Stimulated activated CD4-positive, alpha-beta T cell treated with anti-CD3 and anti-CD28 coated beads, Interleukin-12 subunit alpha, Interleukin-12 subunit beta, amount 100 ng/mL, for 24 hours (primary cell): ENCODE measurements at regions not wholly inside any gene's neighbourhood (a gene's known extent, or its start where the extent isn't known, plus 50 kb on each side); places are given as distances from the start of the nearest gene placed in this dataset.
"Not testable (repeated sequence)": the region's sequence is repeated elsewhere in the genome, so short reads cannot be mapped to it uniquely, and the experiment has no call there.

Experiments
- DNase-seq, 2 experiments: peaks; one replicate each; pipeline ENCODE4 v3.0.0-alpha.2; 2020; ENCODE audit warnings: low read depth in 2 of 2

DNA sequence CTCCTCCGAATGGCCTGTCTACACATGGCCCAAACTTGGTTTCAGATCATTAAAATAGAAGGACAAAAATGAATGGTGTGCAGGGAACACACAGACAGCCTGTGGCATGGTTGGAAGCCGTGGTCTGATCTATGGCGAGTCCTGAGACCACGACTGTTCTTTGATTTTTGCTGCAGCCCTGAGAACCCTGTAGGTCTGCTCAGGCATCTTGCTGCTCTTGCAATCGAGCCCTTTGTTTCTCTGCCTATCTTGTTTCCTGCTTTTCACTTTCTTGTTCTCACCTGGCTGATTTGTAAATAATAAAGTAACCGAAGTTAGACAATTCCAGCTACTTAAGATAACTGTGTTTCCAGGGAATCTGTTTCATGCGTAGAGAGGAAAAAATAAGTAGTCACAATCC, 54.1 kb upstream of the NBPF9 start:
- DNase-seq = not testable (repeated sequence)

DNA sequence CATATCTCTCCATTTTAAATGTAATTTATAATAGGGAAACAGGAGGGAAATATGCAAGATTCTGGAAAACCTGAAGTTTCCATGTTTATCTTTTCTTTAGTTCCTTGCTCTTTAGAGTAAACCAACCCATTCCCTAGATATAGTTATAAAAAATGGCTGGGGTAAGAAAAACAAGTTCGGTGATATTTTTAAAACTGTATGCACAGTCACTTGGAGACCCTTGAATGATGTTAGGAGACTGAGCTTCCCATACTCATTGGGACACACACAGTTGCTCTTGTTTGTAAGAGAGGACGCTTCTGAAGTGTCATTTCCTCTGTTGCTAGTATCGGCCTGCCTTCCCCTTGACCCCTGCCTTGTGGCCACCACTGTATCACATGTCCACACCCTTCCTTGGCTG, 55.0 kb upstream of the NBPF9 start:
- not testable (repeated sequence) for DNase-seq

DNA sequence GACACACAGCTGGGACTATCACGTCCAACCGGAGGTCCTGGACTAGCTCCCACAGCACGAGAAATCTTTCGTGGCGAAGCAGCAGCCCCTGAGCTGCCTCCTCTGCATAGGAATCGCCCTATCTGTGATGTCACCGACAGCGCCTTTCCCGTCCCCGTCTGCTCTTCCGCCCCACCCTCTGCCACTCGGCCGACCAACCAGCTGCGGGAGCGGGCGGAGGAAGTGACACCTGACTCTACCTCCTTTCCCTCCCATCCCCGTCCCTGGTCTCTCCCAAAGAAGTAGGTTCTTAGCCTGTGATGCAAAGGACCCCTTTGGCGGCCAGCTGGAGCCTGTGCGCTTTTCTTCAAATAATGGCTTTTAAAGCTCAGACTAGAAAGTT, 59.7 kb upstream of the NBPF9 start:
- DNase-seq = not testable (repeated sequence)

DNA sequence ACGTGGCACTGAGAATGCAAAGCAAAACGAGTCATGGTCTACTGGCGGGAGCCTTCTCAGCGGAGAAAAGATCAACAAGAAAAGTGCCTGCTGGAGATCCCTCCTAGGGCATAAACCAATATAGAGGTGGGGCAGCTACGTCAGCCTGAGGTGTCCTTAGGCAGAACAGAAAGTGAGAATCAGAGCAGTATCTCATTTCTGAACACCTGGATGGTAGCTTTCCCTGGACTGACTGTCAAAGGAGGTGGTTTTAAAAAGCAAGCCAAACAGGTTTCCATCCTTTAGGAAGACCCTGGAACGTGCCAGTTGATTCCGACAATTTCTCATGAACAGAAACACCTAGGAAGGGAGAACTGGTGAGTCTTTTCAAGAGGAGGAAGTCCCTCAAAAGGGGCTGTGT, 71.4 kb upstream of the NBPF9 start:
- not testable (repeated sequence) for DNase-seq

DNA sequence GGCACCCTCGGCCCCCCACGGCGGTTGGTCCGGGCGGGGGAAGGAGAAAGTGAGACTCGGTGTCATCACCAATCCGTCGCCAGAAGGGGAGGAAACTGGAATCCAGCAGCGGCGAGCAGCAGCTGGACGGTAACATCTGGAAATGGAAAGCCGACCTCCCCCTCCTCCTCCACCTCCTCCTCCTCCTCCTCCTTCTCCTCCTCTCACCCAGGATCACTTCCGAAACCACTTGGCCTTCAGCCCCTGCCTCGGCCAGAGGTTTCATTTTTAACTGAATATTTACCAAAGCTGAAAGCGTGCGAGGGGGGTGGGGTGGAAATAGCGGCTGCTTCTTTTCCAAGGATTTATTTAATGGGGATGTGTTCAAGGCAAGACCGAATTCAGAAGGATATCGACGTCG, 72.5 kb upstream of the NBPF9 start:
- DNase-seq = not testable (repeated sequence)

DNA sequence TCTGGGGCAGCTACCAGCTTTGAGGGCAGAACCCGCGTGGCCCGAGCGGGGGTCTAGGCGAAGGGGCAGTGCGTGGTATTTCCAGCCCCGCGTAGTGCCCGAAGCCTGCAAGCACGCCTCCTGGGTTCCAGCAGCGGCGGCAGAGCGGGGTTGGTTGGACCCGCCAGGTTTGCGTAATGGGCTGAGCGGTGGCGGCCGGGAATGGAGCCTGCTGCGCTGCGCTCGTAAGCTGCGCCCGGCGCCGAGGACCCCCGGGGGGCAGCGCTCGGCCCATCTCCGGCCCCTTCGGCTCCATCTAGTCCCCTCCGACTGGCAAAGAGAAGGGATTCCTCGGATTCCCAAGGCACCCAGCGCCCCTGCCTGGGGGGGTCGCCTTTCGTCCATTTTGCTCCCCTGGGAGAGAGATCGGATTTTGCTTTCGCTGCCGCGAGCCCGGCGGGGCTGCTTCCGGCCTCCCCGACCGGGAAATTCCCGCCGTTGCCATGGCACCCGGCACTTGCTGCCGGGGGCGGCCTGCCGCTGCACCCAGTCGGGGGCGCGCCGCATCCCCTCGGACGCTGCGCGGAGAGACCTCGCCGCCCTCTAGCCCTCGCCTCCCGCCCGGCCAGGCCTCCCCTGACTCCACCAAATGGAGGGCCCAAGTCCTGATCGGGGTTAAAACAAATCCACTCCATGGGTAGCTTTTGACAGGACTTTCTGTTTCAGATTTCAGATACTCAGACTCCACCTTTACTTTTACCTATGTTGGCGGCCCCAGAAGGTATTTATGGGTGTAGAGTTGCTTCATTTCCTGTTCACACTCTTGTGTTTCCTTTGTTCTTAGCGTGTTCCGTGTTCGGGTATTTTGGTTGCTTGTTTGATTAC, 73.3 kb upstream of the NBPF9 start:
- peak; percentile 33 to 38 for DNase-seq

DNA sequence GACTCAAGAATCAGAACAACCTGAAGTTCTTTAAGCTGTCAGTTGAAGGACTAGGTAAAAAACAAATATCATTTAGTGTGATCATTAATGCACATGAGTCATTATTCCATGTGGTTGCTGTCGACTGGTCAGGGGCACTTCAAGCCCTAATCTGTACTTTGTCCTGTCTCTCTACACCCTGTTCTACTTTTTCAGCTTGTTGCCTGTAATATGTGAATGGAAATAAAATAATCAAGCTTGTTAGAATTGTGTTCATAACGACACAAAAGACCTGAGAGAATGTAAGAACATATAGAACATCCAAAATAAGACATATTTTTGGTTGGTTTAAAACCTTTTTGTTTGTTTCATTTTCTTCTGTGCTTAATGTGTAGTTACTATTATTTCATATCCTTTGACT, 87.4 kb upstream of the NBPF9 start:
- DNase-seq = not testable (repeated sequence)

DNA sequence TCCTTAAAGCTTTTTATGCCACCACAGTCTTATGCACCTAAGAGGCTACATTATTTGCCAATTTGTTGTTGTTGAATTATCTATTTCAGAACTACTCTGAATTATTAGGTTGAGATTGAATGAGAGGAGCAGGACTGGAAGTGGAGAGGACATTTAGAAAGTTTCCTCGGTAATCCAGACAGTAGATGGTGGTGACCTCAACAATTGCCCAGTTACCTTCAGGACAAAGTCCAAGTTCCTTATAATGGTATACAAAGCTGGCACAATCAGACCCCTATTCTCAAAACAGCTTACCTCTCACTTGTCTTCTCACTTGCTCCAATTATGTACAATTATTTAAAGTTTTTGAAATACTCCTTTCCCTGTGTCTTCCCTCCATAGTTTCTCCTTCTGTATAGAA, 93.3 kb upstream of the NBPF9 start:
- not testable (repeated sequence) for DNase-seq

DNA sequence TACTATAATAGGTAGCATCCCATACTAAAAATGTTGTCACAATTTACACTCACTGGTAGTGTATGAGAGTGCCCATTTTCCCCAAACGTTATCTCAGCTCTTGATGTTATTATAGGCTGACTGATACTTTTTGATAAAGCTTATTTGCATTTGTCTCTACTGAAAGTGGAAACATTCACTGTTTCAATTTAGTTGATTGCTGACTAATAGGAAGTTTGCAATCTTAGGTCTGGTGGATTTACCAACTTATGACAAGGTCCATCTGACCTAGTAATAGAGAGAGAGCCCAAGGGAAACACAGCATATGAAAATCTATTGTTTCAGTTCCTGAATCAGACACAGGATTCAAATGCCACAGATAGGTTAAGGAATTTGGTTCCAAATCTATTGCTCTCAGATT, 97.2 kb upstream of the NBPF9 start:
- not testable (repeated sequence) for DNase-seq

DNA sequence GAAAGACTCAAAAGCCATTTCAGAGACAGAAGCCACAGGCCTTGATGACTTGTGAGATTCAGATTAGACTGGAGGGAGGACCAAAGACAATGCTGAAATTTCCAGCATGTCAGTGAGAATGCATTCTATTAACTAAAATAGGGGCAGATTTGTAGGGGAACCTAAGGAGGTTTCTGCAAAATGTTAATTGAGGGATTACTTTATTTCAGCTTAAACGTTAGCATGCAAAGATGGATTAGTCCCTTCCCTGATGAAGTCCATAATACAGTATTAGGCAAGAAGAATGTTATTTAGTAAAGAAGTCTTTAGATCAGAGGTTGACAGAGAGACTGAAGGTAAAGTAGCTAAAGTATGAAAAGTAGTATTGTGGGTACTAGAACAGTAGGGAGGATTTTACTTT, 98.9 kb upstream of the NBPF9 start:
- DNase-seq = not testable (repeated sequence)

DNA sequence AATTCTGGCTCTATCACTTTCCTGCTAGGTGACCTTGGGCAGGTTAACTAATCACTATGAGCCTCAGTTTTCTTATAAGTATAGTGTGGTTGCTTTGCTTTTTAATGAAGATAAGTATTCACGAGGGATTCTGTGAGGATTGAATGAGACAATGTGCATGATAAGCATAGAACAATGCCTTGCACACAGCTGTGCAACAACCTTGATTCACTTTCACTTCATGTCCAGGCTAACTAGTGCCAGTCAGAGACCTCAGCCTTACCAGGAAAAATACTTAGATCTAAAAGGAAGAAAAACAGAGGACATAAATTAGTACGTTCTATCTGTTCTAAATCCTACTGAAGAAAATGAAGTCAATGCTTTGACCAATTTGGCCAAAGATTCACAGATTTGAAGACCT, 101.0 kb upstream of the NBPF9 start:
- not testable (repeated sequence) for DNase-seq

DNA sequence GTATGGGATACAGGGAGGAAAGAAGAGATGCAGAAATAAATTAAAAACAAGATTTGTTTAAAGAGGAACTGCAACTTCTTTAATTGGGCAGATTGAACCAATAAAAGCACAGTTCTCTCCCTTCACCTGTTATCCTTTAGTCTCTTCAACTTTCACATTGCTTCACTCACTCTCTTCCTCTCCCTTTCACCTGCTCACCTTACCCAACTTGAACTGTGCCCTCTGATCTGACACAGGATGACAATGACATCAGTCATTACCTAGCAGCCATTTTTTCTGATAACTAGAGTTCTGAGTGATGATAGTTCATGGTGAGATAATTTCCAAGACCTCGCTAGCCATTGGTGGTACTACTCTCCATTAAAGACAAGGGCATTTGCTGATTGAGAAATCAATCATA, 105.5 kb upstream of the NBPF9 start:
- DNase-seq = not testable (repeated sequence)

DNA sequence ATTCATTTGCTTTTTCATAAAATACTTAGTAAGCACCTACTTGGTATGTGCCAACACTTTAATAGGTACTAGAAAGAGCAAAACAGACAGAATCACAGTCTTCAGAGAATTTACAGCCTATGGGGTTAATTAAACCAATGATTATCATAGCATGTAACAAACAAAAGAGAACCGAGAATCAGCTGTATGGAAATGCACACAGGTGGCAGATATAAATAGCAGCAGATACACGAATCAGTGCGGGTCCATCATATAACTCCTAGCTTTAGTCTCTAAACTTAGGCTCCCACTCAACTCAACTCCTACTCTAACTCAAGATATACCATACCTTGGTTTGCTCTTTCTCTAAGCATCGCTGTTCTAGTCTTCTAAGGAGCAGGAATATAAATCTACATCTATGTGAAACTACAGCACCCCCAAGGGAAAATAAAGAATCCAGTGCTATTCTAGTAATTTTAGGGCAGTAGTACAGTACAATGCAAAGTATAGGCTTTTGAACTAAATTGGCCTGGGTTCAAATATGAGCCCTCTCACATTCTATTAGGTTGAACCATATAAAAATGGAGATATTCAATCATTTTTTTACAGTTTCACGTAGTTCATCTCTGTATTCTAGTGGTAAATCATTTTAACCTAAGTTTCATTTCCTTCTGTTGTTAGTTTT, 108.5 kb upstream of the NBPF9 start:
- DNase-seq = not testable (repeated sequence)

DNA sequence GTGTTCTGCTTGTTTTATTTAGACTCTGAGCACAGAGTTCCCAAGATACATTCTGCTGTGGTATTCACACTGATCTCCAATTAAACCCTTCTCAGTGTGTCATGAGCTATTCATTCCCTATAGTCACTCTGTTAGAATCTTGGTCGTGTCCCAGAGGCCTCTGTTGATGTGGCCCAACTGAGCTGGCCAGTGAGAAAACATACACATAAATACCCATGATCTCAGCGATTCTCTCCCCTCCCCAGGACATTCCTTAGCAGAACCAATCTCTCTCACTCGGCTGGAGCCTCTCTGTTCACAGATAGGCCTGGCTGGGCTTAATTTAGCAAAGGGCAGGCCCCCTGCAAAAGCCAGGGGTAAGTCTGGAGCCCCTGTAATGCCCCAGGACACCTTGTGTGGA, 109.6 kb upstream of the NBPF9 start:
- not testable (repeated sequence) for DNase-seq

DNA sequence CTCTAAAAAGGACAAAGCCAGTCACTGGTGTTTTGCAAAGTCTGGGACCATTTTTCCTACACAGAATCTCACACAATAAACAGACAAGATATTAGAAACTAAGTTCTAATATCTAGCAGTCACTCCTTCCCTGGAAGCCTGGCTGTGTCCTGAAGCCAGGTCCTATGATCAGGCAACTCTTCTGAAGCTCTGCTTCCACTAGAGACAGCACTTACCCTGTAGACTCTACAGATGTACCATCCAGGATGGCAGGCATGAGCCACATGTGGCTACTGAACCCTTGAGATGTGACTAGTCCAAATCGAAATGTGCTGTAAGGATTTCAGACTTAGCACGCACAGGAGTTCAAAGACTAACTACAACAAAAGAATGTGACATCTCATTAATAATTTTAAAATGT, 110.3 kb upstream of the NBPF9 start:
- not testable (repeated sequence) for DNase-seq

DNA sequence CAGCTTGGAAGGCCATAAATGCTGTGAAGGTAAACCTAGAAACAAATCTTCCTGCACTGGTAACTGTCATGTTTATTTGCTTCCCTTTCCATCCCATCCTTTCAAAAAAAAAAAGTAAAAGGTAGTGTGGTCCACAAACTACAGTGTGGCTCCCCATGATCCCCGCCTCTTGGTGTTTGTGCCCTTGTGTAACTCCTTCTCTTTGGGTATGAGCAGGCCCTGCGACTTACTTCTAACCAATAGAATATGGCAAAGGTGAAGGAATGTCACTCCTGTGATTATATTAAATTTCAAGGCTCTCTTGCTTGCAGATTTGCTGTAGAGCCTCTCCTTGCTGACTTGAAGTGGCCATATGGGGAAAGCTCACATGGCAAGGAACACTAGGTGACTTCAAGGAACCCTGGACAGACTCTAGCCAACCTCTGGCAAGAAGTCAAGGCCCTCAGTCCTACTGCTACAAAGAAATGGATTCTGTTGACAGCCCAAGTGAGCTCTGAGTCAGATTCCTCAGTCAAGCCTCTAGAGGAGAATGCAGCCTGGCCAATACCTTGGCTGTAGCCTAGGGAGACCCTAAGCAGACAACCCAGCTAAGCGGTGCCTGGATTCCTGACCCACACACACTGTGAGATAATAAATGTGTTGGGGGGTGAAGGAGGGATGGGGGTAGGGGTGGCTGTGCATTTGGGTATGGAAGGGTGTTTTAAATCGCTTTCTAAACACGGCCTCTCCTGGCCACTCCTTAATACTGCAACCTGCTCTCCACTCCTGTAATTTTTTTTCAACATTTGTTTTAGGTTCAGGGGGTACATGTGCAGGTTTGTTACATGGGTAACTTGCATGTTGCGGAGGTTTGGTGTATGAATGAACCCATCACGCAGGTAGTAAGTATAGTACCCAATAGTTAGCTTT, 115.0 kb upstream of the NBPF9 start:
- DNase-seq = not testable (repeated sequence)

DNA sequence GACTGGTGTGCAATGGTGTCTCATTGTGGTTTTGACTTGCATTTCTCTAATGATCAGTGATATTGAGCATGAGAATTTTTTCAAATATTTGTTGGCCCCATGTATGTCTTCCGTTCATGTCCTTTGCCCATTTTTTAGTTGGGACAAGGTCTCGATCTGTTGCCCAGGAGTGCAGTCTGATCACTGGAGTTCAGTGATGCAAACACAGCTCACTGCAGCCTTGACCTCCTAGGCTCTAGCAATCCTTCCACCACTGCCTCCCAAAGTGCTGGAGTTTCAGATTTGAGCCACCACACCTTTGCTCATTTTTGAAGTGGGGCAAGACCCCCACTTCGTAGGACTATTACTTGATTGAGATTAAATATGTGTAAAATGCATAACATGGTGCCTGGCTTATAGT, 116.2 kb upstream of the NBPF9 start:
- not testable (repeated sequence) for DNase-seq

DNA sequence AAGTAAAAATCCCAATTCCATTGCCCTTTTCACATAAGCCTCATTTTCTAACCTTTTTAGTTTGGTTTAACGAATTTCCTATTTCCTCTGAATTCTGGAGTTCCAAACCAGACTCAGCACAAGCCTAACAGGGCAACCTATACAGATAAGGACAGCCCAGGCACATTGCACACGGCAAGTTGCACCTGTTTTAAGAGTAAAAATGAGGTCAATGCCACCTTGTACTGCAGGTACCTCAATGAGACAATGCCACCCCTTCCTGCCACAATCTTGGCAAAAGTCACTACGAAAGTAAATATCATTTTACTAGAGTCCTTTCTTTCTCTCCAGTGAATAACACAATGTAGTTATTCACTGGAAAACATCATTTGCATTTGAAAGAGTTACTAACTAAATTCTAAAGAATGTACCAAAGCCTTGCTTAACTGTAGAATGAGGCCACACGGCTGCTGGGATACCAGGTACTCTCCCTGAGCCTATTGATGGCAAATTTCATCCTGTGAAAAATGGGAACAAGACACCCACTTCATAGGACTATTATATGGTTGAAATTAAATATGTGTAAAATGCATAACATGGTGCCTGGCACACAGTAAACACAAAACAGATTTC, 117.2 kb upstream of the NBPF9 start:
- DNase-seq = not testable (repeated sequence)

DNA sequence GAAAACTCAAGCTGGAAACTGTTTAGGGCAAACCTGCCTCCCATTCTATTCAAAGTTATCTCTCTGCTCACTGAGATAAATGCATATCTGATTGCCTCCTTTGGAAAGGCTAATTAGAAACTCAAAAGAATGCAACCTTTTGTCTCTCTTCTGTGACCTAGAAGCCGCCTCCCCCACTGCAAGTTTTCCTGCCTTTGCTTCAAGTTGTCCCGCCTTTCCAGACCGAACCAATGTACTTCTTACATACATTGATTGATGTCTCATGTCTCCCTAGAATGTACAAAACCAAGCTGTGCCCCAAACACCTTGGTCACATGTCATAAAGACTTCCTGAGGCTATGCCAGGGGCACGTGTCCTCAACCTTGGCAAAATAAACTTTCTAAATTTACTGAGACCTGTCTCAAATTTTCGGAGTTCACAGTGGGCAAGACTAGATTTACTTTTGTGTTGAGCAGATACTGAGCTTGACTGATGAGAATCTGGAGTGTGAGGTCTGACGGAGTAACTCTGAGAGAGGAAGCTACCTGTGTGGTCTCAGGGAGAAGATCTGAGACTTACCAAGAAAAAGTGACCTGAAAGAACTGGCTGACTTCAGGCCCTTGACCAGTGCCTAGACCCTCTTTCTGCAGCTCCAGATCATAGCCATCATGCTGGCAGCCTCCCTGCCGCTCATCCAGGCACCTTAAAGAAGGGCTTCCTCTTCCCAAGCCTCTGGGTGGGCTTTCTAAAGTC, 124.7 kb upstream of the NBPF9 start:
- DNase-seq = not testable (repeated sequence)

DNA sequence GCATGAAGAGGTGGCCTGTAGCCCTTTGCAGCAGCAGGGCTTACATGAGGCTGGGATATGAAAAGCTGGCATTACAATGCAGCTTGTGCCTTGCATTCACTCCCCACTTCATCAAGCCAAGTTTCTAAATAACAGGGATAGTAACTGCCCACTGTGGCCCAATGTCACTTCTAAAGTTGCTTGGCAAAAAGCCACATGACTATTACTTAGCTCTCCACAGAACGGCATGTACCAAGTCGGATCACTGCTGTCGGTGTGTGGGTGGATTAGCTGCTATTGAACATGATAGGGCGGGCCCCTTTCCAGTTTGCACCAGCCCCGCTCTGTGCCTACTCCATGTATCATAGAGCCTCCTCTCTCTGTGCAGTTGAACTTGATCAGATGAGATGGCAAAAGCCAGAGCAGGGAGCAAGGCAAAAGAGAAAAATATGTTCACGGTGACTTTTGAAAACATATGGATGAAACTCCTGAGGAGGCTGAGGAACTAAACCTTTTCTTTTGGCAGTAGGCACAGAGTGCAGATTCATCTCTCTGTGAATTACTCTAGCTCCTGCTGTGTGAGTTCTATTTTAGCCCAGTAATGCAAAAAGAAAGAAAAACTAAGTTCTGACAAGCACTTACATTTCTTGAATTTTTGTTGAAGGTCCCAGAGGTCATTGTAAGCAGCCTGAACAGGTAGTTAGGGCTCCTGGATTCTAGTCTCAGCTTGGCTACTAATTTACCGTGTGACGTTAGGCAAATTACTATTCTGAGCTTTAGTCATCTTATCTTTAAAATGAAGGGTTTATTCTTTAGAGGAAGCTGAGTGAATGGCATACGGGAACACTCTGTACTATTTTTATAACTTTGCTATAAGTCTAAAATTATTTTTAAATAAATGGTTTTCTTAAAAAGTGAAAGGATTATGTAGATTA, 125.6 kb upstream of the NBPF9 start:
- not testable (repeated sequence) for DNase-seq
